ENCODE measurements at regions not wholly inside any gene's neighbourhood (a gene's known extent, or its start where the extent isn't known, plus 50 kb on each side); places are given as distances from the start of the nearest gene placed in this dataset.

GRCh38 chr4:137663251-137664045 is 131.2 kb upstream of the PCDH18 start:
- TF ChIP-seq POLR2A (IDR thresholded peaks at IDR 0.05): no peak
- TF ChIP-seq, protein P1, sequence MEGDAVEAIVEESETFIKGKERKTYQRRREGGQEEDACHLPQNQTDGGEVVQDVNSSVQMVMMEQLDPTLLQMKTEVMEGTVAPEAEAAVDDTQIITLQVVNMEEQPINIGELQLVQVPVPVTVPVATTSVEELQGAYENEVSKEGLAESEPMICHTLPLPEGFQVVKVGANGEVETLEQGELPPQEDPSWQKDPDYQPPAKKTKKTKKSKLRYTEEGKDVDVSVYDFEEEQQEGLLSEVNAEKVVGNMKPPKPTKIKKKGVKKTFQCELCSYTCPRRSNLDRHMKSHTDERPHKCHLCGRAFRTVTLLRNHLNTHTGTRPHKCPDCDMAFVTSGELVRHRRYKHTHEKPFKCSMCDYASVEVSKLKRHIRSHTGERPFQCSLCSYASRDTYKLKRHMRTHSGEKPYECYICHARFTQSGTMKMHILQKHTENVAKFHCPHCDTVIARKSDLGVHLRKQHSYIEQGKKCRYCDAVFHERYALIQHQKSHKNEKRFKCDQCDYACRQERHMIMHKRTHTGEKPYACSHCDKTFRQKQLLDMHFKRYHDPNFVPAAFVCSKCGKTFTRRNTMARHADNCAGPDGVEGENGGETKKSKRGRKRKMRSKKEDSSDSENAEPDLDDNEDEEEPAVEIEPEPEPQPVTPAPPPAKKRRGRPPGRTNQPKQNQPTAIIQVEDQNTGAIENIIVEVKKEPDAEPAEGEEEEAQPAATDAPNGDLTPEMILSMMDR (IDR thresholded peaks at IDR 0.05): no peak
- H3K27me3 ChIP-seq: no peaks in the 10 kb centered on the region
- H3K27ac ChIP-seq: peak overlapping the region in 3 of 4 donors; percentile 27 to 58 (median 44)
- DNase-seq: no peak
- no peaks in the 10 kb centered on the region for H3K36me3 ChIP-seq
- H3K4me3 ChIP-seq: no peak overlapping the region
- no peaks in the 10 kb centered on the region for H3K4me1 ChIP-seq
- H3K9me3 ChIP-seq: no peaks in the 10 kb centered on the region

GRCh38 chr4:137661693-137662092 is 129.4 kb upstream of the PCDH18 start:
- Histone ChIP-seq H3K9me3 (no peaks in the 10 kb centered on the region), H3K27ac (no peak overlapping the region), H3K4me1 (no peaks in the 10 kb centered on the region), H3K27me3 (no peaks in the 10 kb centered on the region), H3K36me3 (no peaks in the 10 kb centered on the region), H3K4me3 (no peak overlapping the region)
- TF ChIP-seq POLR2A (IDR thresholded peaks at IDR 0.05): no peak
- TF ChIP-seq, protein P1 (IDR thresholded peaks at IDR 0.05): no peak
- DNase-seq: no peak

DNA sequence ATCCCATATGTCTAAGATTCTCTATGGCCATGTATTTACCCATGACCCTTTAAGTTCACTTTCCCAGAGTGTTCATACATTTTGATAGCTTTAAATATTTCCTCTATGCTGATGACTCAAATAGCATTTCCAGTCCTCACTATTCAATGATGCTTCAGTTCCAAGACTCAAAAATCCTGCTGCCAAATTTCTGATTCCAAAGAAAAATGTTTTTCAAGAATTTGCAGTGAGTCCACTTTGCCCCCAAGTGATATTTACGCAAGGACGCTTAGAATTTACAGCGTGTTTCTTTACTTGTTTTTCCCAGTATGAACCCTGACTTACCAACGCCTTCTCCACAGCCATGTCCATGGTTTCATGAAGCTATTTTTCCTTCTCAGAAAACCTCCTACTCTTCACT is 127.9 kb upstream of the PCDH18 start:
- H3K9me3 ChIP-seq: no peaks in the 10 kb centered on the region

GRCh38 chr4:137659431-137659830 is 127.1 kb upstream of the PCDH18 start:
- TF ChIP-seq POLR2A (IDR thresholded peaks at IDR 0.05): no peak
- TF ChIP-seq, protein P1 (IDR thresholded peaks at IDR 0.05): no peak
- Histone ChIP-seq H3K9me3 (no peaks in the 10 kb centered on the region), H3K4me3 (no peak overlapping the region), H3K36me3 (no peaks in the 10 kb centered on the region), H3K27ac (no peak overlapping the region), H3K4me1 (no peaks in the 10 kb centered on the region), H3K27me3 (no peaks in the 10 kb centered on the region)
- no peak for DNase-seq

More for the DNA sequence above, 127.9 kb upstream of the PCDH18 start:
- no peak for DNase-seq
- no peak overlapping the region for H3K27ac ChIP-seq
- no peaks in the 10 kb centered on the region for H3K4me1 ChIP-seq
- no peak for TF ChIP-seq POLR2A (IDR thresholded peaks at IDR 0.05)
- TF ChIP-seq, protein P1 (IDR thresholded peaks at IDR 0.05): no peak
- H3K4me3 ChIP-seq: no peak overlapping the region
- no peaks in the 10 kb centered on the region for H3K36me3 ChIP-seq
- H3K27me3 ChIP-seq: no peaks in the 10 kb centered on the region

DNA sequence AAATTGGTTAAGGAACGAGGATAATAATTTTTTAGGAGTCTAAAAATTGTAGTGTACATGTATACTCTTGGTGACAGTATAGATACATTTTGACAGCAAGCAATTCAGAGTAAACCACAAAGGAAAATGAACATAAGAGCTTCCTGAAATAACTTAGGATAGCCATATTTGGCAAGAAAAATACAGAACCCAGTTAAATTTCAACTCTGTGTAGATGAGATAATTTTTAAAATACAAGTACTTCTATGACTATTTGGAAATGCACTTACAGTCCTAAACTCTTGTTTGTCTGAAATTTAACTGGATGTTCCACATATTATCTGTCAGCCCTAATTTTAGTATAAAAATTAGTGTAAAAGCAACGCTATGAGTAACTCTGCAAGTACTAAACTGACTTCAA is 124.4 kb upstream of the PCDH18 start:
- DNase-seq: no peak
- Histone ChIP-seq H3K27ac (no peak overlapping the region), H3K4me1 (no peaks in the 10 kb centered on the region), H3K27me3 (no peaks in the 10 kb centered on the region), H3K36me3 (no peaks in the 10 kb centered on the region), H3K9me3 (no peaks in the 10 kb centered on the region), H3K4me3 (no peak overlapping the region)
- no peak for TF ChIP-seq POLR2A (IDR thresholded peaks at IDR 0.05)
- TF ChIP-seq, protein P1 (IDR thresholded peaks at IDR 0.05): no peak
